ENCODE measurements at regions not wholly inside any gene's neighbourhood (a gene's known extent, or its start where the extent isn't known, plus 50 kb on each side); places are given as distances from the start of the nearest gene placed in this dataset.

- DNase-seq = no peak
Measured at GRCh38 chr9:80569236-80569635, 997.5 kb downstream of the TLE4 start.

GRCh38 chr9:80561526-80561925 lies 989.8 kb downstream of the TLE4 start:
- DNase-seq = no peak

- DNase-seq = no peak
Measured at GRCh38 chr9:80560976-80561375, 989.2 kb downstream of the TLE4 start.

GRCh38 chr9:80557256-80557655 lies 985.5 kb downstream of the TLE4 start:
- no peak for DNase-seq

- no peak for DNase-seq
Measured at GRCh38 chr9:80556631-80557030, 984.9 kb downstream of the TLE4 start.

- DNase-seq = no peak
Measured at GRCh38 chr9:80555782-80556325, 984.1 kb downstream of the TLE4 start.

- DNase-seq = no peak
Measured at GRCh38 chr9:80554856-80555255, 983.1 kb downstream of the TLE4 start.

GRCh38 chr9:80554301-80554700 lies 982.5 kb downstream of the TLE4 start:
- DNase-seq = no peak

GRCh38 chr9:80552931-80553330 lies 981.2 kb downstream of the TLE4 start:
- no peak for DNase-seq

GRCh38 chr9:80550181-80550580 lies 978.4 kb downstream of the TLE4 start:
- no peak for DNase-seq

- no peak for DNase-seq
Measured at GRCh38 chr9:80547613-80548012, 975.8 kb downstream of the TLE4 start.

GRCh38 chr9:80540387-80540786 lies 968.6 kb downstream of the TLE4 start:
- DNase-seq = no peak

GRCh38 chr9:80538976-80539375 lies 967.2 kb downstream of the TLE4 start:
- no peak for DNase-seq

GRCh38 chr9:80522465-80522864 lies 950.7 kb downstream of the TLE4 start:
- no peak for DNase-seq

- no peak for DNase-seq
Measured at GRCh38 chr9:80521151-80521550, 949.4 kb downstream of the TLE4 start.

GRCh38 chr9:80520231-80520630 lies 948.5 kb downstream of the TLE4 start:
- no peak for DNase-seq

GRCh38 chr9:80518441-80518840 lies 946.7 kb downstream of the TLE4 start:
- DNase-seq = no peak

- DNase-seq = no peak
Measured at GRCh38 chr9:80516679-80517078, 944.9 kb downstream of the TLE4 start.

GRCh38 chr9:80509358-80509757 lies 937.6 kb downstream of the TLE4 start:
- no peak for DNase-seq

- no peak for DNase-seq
Measured at GRCh38 chr9:80507611-80508010, 935.8 kb downstream of the TLE4 start.

GRCh38 chr9:80504601-80505230 lies 933.0 kb downstream of the TLE4 start:
- no peak for DNase-seq

GRCh38 chr9:80503671-80504281 lies 932.0 kb downstream of the TLE4 start:
- DNase-seq = no peak

GRCh38 chr9:80502306-80502705 lies 930.5 kb downstream of the TLE4 start:
- no peak for DNase-seq

GRCh38 chr9:80501635-80502034 lies 929.9 kb downstream of the TLE4 start:
- no peak for DNase-seq

- DNase-seq = no peak
Measured at GRCh38 chr9:80500300-80500699, 928.5 kb downstream of the TLE4 start.
